HG02840 (cell line): ENCODE measurements at regions not wholly inside any gene's neighbourhood (a gene's known extent, or its start where the extent isn't known, plus 50 kb on each side); places are given as distances from the start of the nearest gene placed in this dataset.

Source experiments
- ATAC-seq: cut with Tn5 transposase; IDR thresholded peaks from one replicate; pipeline ENCODE4 v1.9.1; 2021; ENCODE audit warnings: mild to moderate bottlenecking, moderate library complexity, moderate number of reproducible peaks; ENCODE audit not compliant: unreplicated experiment, low FRiP score

- ATAC-seq, result no peak
Observed at GRCh38 chr11:45525393-45525792, 140.0 kb downstream of the CHST1 start.

GRCh38 chr11:45523760-45524159, 141.7 kb downstream of the CHST1 start:
- no peak for ATAC-seq

GRCh38 chr11:45518833-45519535, 146.4 kb downstream of the CHST1 start:
- ATAC-seq, result no peak

- ATAC-seq, result no peak
Observed at GRCh38 chr11:45518141-45518832, 147.1 kb downstream of the CHST1 start.

GRCh38 chr11:45517171-45517770, 148.2 kb downstream of the CHST1 start:
- no peak for ATAC-seq

GRCh38 chr11:45513821-45514340, 151.5 kb downstream of the CHST1 start:
- no peak for ATAC-seq

- no peak for ATAC-seq
Observed at GRCh38 chr11:45512471-45513148, 152.8 kb downstream of the CHST1 start.

- no peak for ATAC-seq
Observed at GRCh38 chr11:45511566-45511965, 153.9 kb downstream of the CHST1 start.

- no peak for ATAC-seq
Observed at GRCh38 chr11:45507916-45508315, 157.5 kb downstream of the CHST1 start.

GRCh38 chr11:45503311-45503710, 162.1 kb downstream of the CHST1 start:
- ATAC-seq, result no peak

- no peak for ATAC-seq
Observed at GRCh38 chr11:45502226-45502545, 163.2 kb downstream of the CHST1 start.

GRCh38 chr11:45501392-45502225, 163.8 kb downstream of the CHST1 start:
- ATAC-seq, result no peak

GRCh38 chr11:45500451-45500850, 165.0 kb downstream of the CHST1 start:
- no peak for ATAC-seq

- no peak for ATAC-seq
Observed at GRCh38 chr11:45494738-45495137, 170.7 kb downstream of the CHST1 start.

GRCh38 chr11:45489281-45489905, 176.0 kb downstream of the CHST1 start:
- no peak for ATAC-seq

- no peak for ATAC-seq
Observed at GRCh38 chr11:45486461-45486860, 179.0 kb downstream of the CHST1 start.

GRCh38 chr11:45485070-45485707, 180.2 kb downstream of the CHST1 start:
- ATAC-seq, result no peak

- no peak for ATAC-seq
Observed at GRCh38 chr11:45484326-45484883, 181.0 kb downstream of the CHST1 start.

- no peak for ATAC-seq
Observed at GRCh38 chr11:45483416-45483815, 182.0 kb downstream of the CHST1 start.
